ENCODE measurements at regions not wholly inside any gene's neighbourhood (a gene's known extent, or its start where the extent isn't known, plus 50 kb on each side); places are given as distances from the start of the nearest gene placed in this dataset.

GRCh38 chr13:32895296-32895695, 120.9 kb upstream of the KL start:
- DNase-seq (ENCODE audit: low spot score) (no peak), ATAC-seq (ENCODE audit: low read depth) (no peak)
- H3K4me3 ChIP-seq (ENCODE audit: severe bottlenecking): no peak overlapping the region
- no peaks in the 10 kb centered on the region for H3K27me3 ChIP-seq (ENCODE audit: insufficient read depth, poor library complexity, severe bottlenecking)
- no peak overlapping the region for H3K27ac ChIP-seq (ENCODE audit: poor library complexity, severe bottlenecking)
- H3K4me1 ChIP-seq (ENCODE audit: insufficient read depth, poor library complexity, severe bottlenecking): peaks cover 8% of the 10 kb centered on the region
- H3K36me3 ChIP-seq (ENCODE audit: low read depth): no peaks in the 10 kb centered on the region
- no peaks in the 10 kb centered on the region for H3K9me3 ChIP-seq (ENCODE audit: severe bottlenecking)
- TF ChIP-seq, protein P1, sequence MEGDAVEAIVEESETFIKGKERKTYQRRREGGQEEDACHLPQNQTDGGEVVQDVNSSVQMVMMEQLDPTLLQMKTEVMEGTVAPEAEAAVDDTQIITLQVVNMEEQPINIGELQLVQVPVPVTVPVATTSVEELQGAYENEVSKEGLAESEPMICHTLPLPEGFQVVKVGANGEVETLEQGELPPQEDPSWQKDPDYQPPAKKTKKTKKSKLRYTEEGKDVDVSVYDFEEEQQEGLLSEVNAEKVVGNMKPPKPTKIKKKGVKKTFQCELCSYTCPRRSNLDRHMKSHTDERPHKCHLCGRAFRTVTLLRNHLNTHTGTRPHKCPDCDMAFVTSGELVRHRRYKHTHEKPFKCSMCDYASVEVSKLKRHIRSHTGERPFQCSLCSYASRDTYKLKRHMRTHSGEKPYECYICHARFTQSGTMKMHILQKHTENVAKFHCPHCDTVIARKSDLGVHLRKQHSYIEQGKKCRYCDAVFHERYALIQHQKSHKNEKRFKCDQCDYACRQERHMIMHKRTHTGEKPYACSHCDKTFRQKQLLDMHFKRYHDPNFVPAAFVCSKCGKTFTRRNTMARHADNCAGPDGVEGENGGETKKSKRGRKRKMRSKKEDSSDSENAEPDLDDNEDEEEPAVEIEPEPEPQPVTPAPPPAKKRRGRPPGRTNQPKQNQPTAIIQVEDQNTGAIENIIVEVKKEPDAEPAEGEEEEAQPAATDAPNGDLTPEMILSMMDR (IDR thresholded peaks at IDR 0.05; ENCODE audit: poor library complexity, severe bottlenecking): no peak

GRCh38 chr13:32897296-32897695, 118.9 kb upstream of the KL start:
- H3K27me3 ChIP-seq (ENCODE audit: insufficient read depth, poor library complexity, severe bottlenecking): no peaks in the 10 kb centered on the region

GRCh38 chr13:32902029-32902780, 114.0 kb upstream of the KL start:
- H3K4me3 ChIP-seq (ENCODE audit: severe bottlenecking): no peak overlapping the region
- H3K27me3 ChIP-seq (ENCODE audit: insufficient read depth, poor library complexity, severe bottlenecking): no peaks in the 10 kb centered on the region
- no peak for ATAC-seq (ENCODE audit: low read depth)
- H3K27ac ChIP-seq (ENCODE audit: poor library complexity, severe bottlenecking): no peak overlapping the region
- H3K9me3 ChIP-seq (ENCODE audit: severe bottlenecking): no peaks in the 10 kb centered on the region
- no peaks in the 10 kb centered on the region for H3K4me1 ChIP-seq (ENCODE audit: insufficient read depth, poor library complexity, severe bottlenecking)
- no peak for DNase-seq (ENCODE audit: low spot score)
- TF ChIP-seq, protein P1 (IDR thresholded peaks at IDR 0.05; ENCODE audit: poor library complexity, severe bottlenecking): no peak
- no peaks in the 10 kb centered on the region for H3K36me3 ChIP-seq (ENCODE audit: low read depth)

More at GRCh38 chr13:32897296-32897695, 118.9 kb upstream of the KL start:
- TF ChIP-seq, protein P1 (IDR thresholded peaks at IDR 0.05; ENCODE audit: poor library complexity, severe bottlenecking): no peak
- Histone ChIP-seq H3K27ac (ENCODE audit: poor library complexity, severe bottlenecking) (no peak overlapping the region), H3K4me3 (ENCODE audit: severe bottlenecking) (no peak overlapping the region), H3K9me3 (ENCODE audit: severe bottlenecking) (no peaks in the 10 kb centered on the region), H3K36me3 (ENCODE audit: low read depth) (no peaks in the 10 kb centered on the region), H3K4me1 (ENCODE audit: insufficient read depth, poor library complexity, severe bottlenecking) (peaks cover 8% of the 10 kb centered on the region)
- no peak for ATAC-seq (ENCODE audit: low read depth)
- DNase-seq (ENCODE audit: low spot score): no peak

DNA sequence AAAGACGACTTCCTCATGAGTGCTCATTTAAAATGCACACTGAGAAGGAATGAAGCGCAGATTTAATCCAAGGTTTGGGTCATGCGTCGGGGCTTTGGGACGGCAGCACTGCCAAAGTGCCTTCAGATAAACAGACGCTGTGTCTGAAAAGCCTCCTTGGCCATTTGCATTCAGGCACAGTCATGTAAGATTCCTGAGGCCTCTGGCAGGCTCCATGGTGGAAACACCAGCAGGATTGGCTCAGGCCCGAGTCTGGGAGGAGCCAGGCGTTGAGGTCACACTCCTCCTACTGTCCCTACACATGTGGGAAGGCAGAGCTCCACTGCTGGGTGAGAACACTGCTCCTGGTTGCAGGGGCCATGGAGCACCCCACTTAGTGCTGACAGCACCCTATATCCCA, 113.3 kb upstream of the KL start:
- Histone ChIP-seq H3K9me3 (ENCODE audit: severe bottlenecking) (no peaks in the 10 kb centered on the region), H3K27ac (ENCODE audit: poor library complexity, severe bottlenecking) (no peak overlapping the region)
- no peak for DNase-seq (ENCODE audit: low spot score)

More for the DNA sequence above, 113.3 kb upstream of the KL start:
- H3K4me3 ChIP-seq (ENCODE audit: severe bottlenecking): no peak overlapping the region
- H3K27me3 ChIP-seq (ENCODE audit: insufficient read depth, poor library complexity, severe bottlenecking): no peaks in the 10 kb centered on the region
- ATAC-seq (ENCODE audit: low read depth): no peak
- H3K4me1 ChIP-seq (ENCODE audit: insufficient read depth, poor library complexity, severe bottlenecking): no peaks in the 10 kb centered on the region
- TF ChIP-seq, protein P1 (IDR thresholded peaks at IDR 0.05; ENCODE audit: poor library complexity, severe bottlenecking): no peak
- H3K36me3 ChIP-seq (ENCODE audit: low read depth): no peaks in the 10 kb centered on the region
